ENCODE measurements at regions not wholly inside any gene's neighbourhood (a gene's known extent, or its start where the extent isn't known, plus 50 kb on each side); places are given as distances from the start of the nearest gene placed in this dataset.

GRCh38 chr9:23542438-23542837, 283.6 kb downstream of the ELAVL2 start:
- Mint-ChIP-seq H3K4me1 (ENCODE audit: low read depth) (no peaks in the 10 kb centered on the region), H3K27ac (no peak overlapping the region), H3K4me3 (no peak overlapping the region), H3K27me3 (ENCODE audit: low read depth) (no peaks in the 10 kb centered on the region), H3K9me3 (ENCODE audit: insufficient read depth) (peaks cover 16% of the 10 kb centered on the region), H3K36me3 (ENCODE audit: low read depth) (no peaks in the 10 kb centered on the region)
- CTCF ChIA-PET = no interaction called here
- POLR2A ChIA-PET = no interaction called here
- ATAC-seq = no peak
- no peak for DNase-seq

- ChIA-PET POLR2A (no interaction called here), CTCF (no interaction called here)
- no peaks in the 10 kb centered on the region for H3K27me3 Mint-ChIP-seq (ENCODE audit: low read depth)
- no peaks in the 10 kb centered on the region for H3K4me1 Mint-ChIP-seq (ENCODE audit: low read depth)
- no peaks in the 10 kb centered on the region for H3K36me3 Mint-ChIP-seq (ENCODE audit: low read depth)
- H3K9me3 Mint-ChIP-seq (ENCODE audit: insufficient read depth) = peaks cover 16% of the 10 kb centered on the region
- ATAC-seq = no peak
- no peak overlapping the region for H3K27ac Mint-ChIP-seq
- no peak overlapping the region for H3K4me3 Mint-ChIP-seq
- no peak for DNase-seq
Observed at GRCh38 chr9:23542927-23543326, 283.1 kb downstream of the ELAVL2 start.

GRCh38 chr9:23543419-23543818, 282.6 kb downstream of the ELAVL2 start:
- CTCF ChIA-PET = no interaction called here
- POLR2A ChIA-PET = no interaction called here
- DNase-seq (no peak), ATAC-seq (no peak)
- H3K36me3 Mint-ChIP-seq (ENCODE audit: low read depth) = no peaks in the 10 kb centered on the region
- no peaks in the 10 kb centered on the region for H3K4me1 Mint-ChIP-seq (ENCODE audit: low read depth)
- no peaks in the 10 kb centered on the region for H3K27me3 Mint-ChIP-seq (ENCODE audit: low read depth)
- H3K9me3 Mint-ChIP-seq (ENCODE audit: insufficient read depth) = peaks cover 16% of the 10 kb centered on the region
- no peak overlapping the region for H3K4me3 Mint-ChIP-seq
- no peak overlapping the region for H3K27ac Mint-ChIP-seq

GRCh38 chr9:23545728-23546127, 280.3 kb downstream of the ELAVL2 start:
- H3K27ac Mint-ChIP-seq = no peak overlapping the region
- no peak for DNase-seq
- H3K4me3 Mint-ChIP-seq = no peak overlapping the region
- no peaks in the 10 kb centered on the region for H3K4me1 Mint-ChIP-seq (ENCODE audit: low read depth)
- ChIA-PET POLR2A (no interaction called here), CTCF (no interaction called here)
- H3K36me3 Mint-ChIP-seq (ENCODE audit: low read depth) = no peaks in the 10 kb centered on the region
- H3K27me3 Mint-ChIP-seq (ENCODE audit: low read depth) = no peaks in the 10 kb centered on the region
- H3K9me3 Mint-ChIP-seq (ENCODE audit: insufficient read depth) = peaks cover 16% of the 10 kb centered on the region
- ATAC-seq = no peak

GRCh38 chr9:23551311-23551721, 274.7 kb downstream of the ELAVL2 start:
- Mint-ChIP-seq H3K27ac (no peak overlapping the region), H3K4me3 (no peak overlapping the region), H3K4me1 (ENCODE audit: low read depth) (no peaks in the 10 kb centered on the region), H3K9me3 (ENCODE audit: insufficient read depth) (peaks cover 7% of the 10 kb centered on the region), H3K27me3 (ENCODE audit: low read depth) (no peaks in the 10 kb centered on the region), H3K36me3 (ENCODE audit: low read depth) (no peaks in the 10 kb centered on the region)
- POLR2A ChIA-PET = no interaction called here
- DNase-seq = no peak
- no peak for ATAC-seq
- CTCF ChIA-PET = no interaction called here

- Mint-ChIP-seq H3K27ac (no peak overlapping the region), H3K4me3 (no peak overlapping the region), H3K36me3 (ENCODE audit: low read depth) (no peaks in the 10 kb centered on the region), H3K9me3 (ENCODE audit: insufficient read depth) (no peaks in the 10 kb centered on the region), H3K27me3 (ENCODE audit: low read depth) (no peaks in the 10 kb centered on the region), H3K4me1 (ENCODE audit: low read depth) (no peaks in the 10 kb centered on the region)
- CTCF ChIA-PET = no interaction called here
- POLR2A ChIA-PET = no interaction called here
- DNase-seq = no peak
- no peak for ATAC-seq
Observed at GRCh38 chr9:23551929-23552707, 273.9 kb downstream of the ELAVL2 start.

GRCh38 chr9:23552876-23553601, 273.0 kb downstream of the ELAVL2 start:
- no peaks in the 10 kb centered on the region for H3K27me3 Mint-ChIP-seq (ENCODE audit: low read depth)
- no peak for ATAC-seq
- POLR2A ChIA-PET = no interaction called here

GRCh38 chr9:23554686-23555085, 271.4 kb downstream of the ELAVL2 start:
- DNase-seq (no peak), ATAC-seq (no peak)
- H3K27me3 Mint-ChIP-seq (ENCODE audit: low read depth) = no peaks in the 10 kb centered on the region
- H3K4me3 Mint-ChIP-seq = no peak overlapping the region
- no peak overlapping the region for H3K27ac Mint-ChIP-seq
- ChIA-PET POLR2A (no interaction called here), CTCF (no interaction called here)
- no peaks in the 10 kb centered on the region for H3K4me1 Mint-ChIP-seq (ENCODE audit: low read depth)
- no peaks in the 10 kb centered on the region for H3K36me3 Mint-ChIP-seq (ENCODE audit: low read depth)
- H3K9me3 Mint-ChIP-seq (ENCODE audit: insufficient read depth) = no peaks in the 10 kb centered on the region

More at GRCh38 chr9:23552876-23553601, 273.0 kb downstream of the ELAVL2 start:
- Mint-ChIP-seq H3K4me3 (no peak overlapping the region), H3K36me3 (ENCODE audit: low read depth) (no peaks in the 10 kb centered on the region), H3K9me3 (ENCODE audit: insufficient read depth) (no peaks in the 10 kb centered on the region), H3K27ac (no peak overlapping the region), H3K4me1 (ENCODE audit: low read depth) (no peaks in the 10 kb centered on the region)
- CTCF ChIA-PET = no interaction called here
- no peak for DNase-seq

GRCh38 chr9:23555851-23556250, 270.2 kb downstream of the ELAVL2 start:
- no peak overlapping the region for H3K4me3 Mint-ChIP-seq
- no peaks in the 10 kb centered on the region for H3K9me3 Mint-ChIP-seq (ENCODE audit: insufficient read depth)
- POLR2A ChIA-PET = no interaction called here
- DNase-seq (no peak), ATAC-seq (no peak)
- H3K4me1 Mint-ChIP-seq (ENCODE audit: low read depth) = no peaks in the 10 kb centered on the region
- no peak overlapping the region for H3K27ac Mint-ChIP-seq
- CTCF ChIA-PET = no interaction called here
- no peaks in the 10 kb centered on the region for H3K36me3 Mint-ChIP-seq (ENCODE audit: low read depth)
- H3K27me3 Mint-ChIP-seq (ENCODE audit: low read depth) = no peaks in the 10 kb centered on the region

GRCh38 chr9:23556459-23556858, 269.6 kb downstream of the ELAVL2 start:
- no peak for ATAC-seq
- POLR2A ChIA-PET = no interaction called here

GRCh38 chr9:23557689-23558088, 268.4 kb downstream of the ELAVL2 start:
- H3K27ac Mint-ChIP-seq = no peak overlapping the region
- H3K36me3 Mint-ChIP-seq (ENCODE audit: low read depth) = no peaks in the 10 kb centered on the region
- CTCF ChIA-PET = no interaction called here

More at GRCh38 chr9:23556459-23556858, 269.6 kb downstream of the ELAVL2 start:
- H3K27me3 Mint-ChIP-seq (ENCODE audit: low read depth) = no peaks in the 10 kb centered on the region
- no peaks in the 10 kb centered on the region for H3K36me3 Mint-ChIP-seq (ENCODE audit: low read depth)
- CTCF ChIA-PET = no interaction called here
- no peaks in the 10 kb centered on the region for H3K4me1 Mint-ChIP-seq (ENCODE audit: low read depth)
- no peak overlapping the region for H3K4me3 Mint-ChIP-seq
- no peak overlapping the region for H3K27ac Mint-ChIP-seq
- no peak for DNase-seq
- H3K9me3 Mint-ChIP-seq (ENCODE audit: insufficient read depth) = no peaks in the 10 kb centered on the region

GRCh38 chr9:23559522-23559921, 266.5 kb downstream of the ELAVL2 start:
- no peaks in the 10 kb centered on the region for H3K36me3 Mint-ChIP-seq (ENCODE audit: low read depth)
- DNase-seq = no peak
- POLR2A ChIA-PET = no interaction called here
- H3K4me3 Mint-ChIP-seq = no peak overlapping the region
- no peaks in the 10 kb centered on the region for H3K27me3 Mint-ChIP-seq (ENCODE audit: low read depth)
- no peaks in the 10 kb centered on the region for H3K4me1 Mint-ChIP-seq (ENCODE audit: low read depth)
- H3K9me3 Mint-ChIP-seq (ENCODE audit: insufficient read depth) = no peaks in the 10 kb centered on the region
- no peak overlapping the region for H3K27ac Mint-ChIP-seq
- CTCF ChIA-PET = interaction anchor here (0.6 kb wide), 1 partner anchor 569 kb away, joined by 3 read pairs; no protein-coding TSS in a partner anchor
- ATAC-seq = no peak

More at GRCh38 chr9:23557689-23558088, 268.4 kb downstream of the ELAVL2 start:
- ATAC-seq = no peak
- no peaks in the 10 kb centered on the region for H3K4me1 Mint-ChIP-seq (ENCODE audit: low read depth)
- POLR2A ChIA-PET = no interaction called here
- H3K4me3 Mint-ChIP-seq = no peak overlapping the region
- no peaks in the 10 kb centered on the region for H3K9me3 Mint-ChIP-seq (ENCODE audit: insufficient read depth)
- DNase-seq = no peak
- H3K27me3 Mint-ChIP-seq (ENCODE audit: low read depth) = no peaks in the 10 kb centered on the region

Measured in activated CD8-positive, alpha-beta T cell treated with anti-CD3 and anti-CD28 coated beads, Interleukin-2, amount 10 ng/mL, durations not matched to agents 7 days and 5 days (primary cell).